H9 (cell line): ENCODE measurements at regions not wholly inside any gene's neighbourhood (a gene's known extent, or its start where the extent isn't known, plus 50 kb on each side); places are given as distances from the start of the nearest gene placed in this dataset.

Experiments used
- DNase-seq: peaks from one replicate; pipeline ENCODE4 v3.0.0-alpha.2; 2017
- H2AFZ ChIP-seq: one replicate; pipeline ENCODE4 v1.6.1; 2013; ENCODE audit warnings: mild to moderate bottlenecking, low read length, control low read depth, moderate library complexity
- H2AK5ac ChIP-seq: 2 replicates; pipeline ENCODE4 v1.6.1; 2013; ENCODE audit warnings: low read length, control low read depth, mixed read lengths; ENCODE audit not compliant: insufficient read length
- H2BK120ac ChIP-seq: one replicate; pipeline ENCODE4 v1.6.1; 2013; ENCODE audit warnings: low read depth, mild to moderate bottlenecking, low read length, control low read depth, inconsistent platforms; ENCODE audit not compliant: poor library complexity, severe bottlenecking
- H2BK12ac ChIP-seq: 2 replicates; pipeline ENCODE4 v1.6.1; 2013; ENCODE audit warnings: low read length, control low read depth, mixed read lengths, low read depth; ENCODE audit not compliant: insufficient read length
- H2BK15ac ChIP-seq: 2 replicates; pipeline ENCODE4 v1.6.1; 2013; ENCODE audit warnings: low read depth, low read length, control low read depth
- H2BK20ac ChIP-seq: one replicate; pipeline ENCODE4 v1.6.1; 2013; ENCODE audit warnings: low read depth, mild to moderate bottlenecking, low read length, control low read depth, inconsistent platforms; ENCODE audit not compliant: poor library complexity, severe bottlenecking
- H2BK5ac ChIP-seq: 2 replicates; pipeline ENCODE4 v1.6.1; 2013; ENCODE audit warnings: low read length, control low read depth, mixed read lengths; ENCODE audit not compliant: insufficient read length
- H3K14ac ChIP-seq: 2 replicates; pipeline ENCODE4 v1.6.1; 2013; ENCODE audit warnings: low read length, control low read depth; ENCODE audit not compliant: insufficient read depth
- H3K18ac ChIP-seq: 2 replicates; pipeline ENCODE4 v1.6.1; 2013; ENCODE audit warnings: low read depth, mild to moderate bottlenecking, mixed read lengths, low read length, control low read depth; ENCODE audit not compliant: insufficient read length
- H3K23ac ChIP-seq: 2 replicates; pipeline ENCODE4 v1.6.1; 2013; ENCODE audit warnings: low read length, control low read depth, mixed read lengths, low read depth; ENCODE audit not compliant: insufficient read length
- H3K23me2 ChIP-seq: 2 replicates; pipeline ENCODE4 v1.6.1; 2013; ENCODE audit warnings: low read depth, mild to moderate bottlenecking, mixed read lengths, low read length, control low read depth; ENCODE audit not compliant: insufficient read length, poor library complexity, severe bottlenecking
- H3K27ac ChIP-seq: 2 replicates; pipeline ENCODE4 v1.5.1; 2013; ENCODE audit warnings: low read length, control low read depth, mixed read lengths, low read depth; ENCODE audit not compliant: insufficient read length
- H3K27me3 ChIP-seq: 2 replicates; pipeline ENCODE4 v1.6.1; 2013; ENCODE audit warnings: low read length, control low read depth, inconsistent platforms; ENCODE audit not compliant: insufficient read depth
- H3K4ac ChIP-seq: 2 replicates; pipeline ENCODE4 v1.6.1; 2013; ENCODE audit warnings: low read depth, mild to moderate bottlenecking, control low read depth, inconsistent platforms, low read length, moderate library complexity
- H3K4me1 ChIP-seq: 2 replicates; pipeline ENCODE4 v1.6.1; 2013; ENCODE audit warnings: low read length, control low read depth, inconsistent platforms; ENCODE audit not compliant: insufficient read depth
- H3K4me2 ChIP-seq: 2 replicates; pipeline ENCODE4 v1.6.1; 2013; ENCODE audit warnings: low read length, control low read depth, mixed read lengths; ENCODE audit not compliant: insufficient read length, insufficient read depth
- H3K56ac ChIP-seq: 2 replicates; pipeline ENCODE4 v1.6.1; 2013; ENCODE audit warnings: low read depth, mild to moderate bottlenecking, mixed read lengths, low read length, control low read depth; ENCODE audit not compliant: insufficient read length
- H3K79me1 ChIP-seq: 2 replicates; pipeline ENCODE4 v1.6.1; 2013; ENCODE audit warnings: low read depth, mild to moderate bottlenecking, moderate library complexity, low read length, control low read depth, inconsistent platforms; ENCODE audit not compliant: insufficient read depth, poor library complexity, severe bottlenecking
- H3K79me2 ChIP-seq: 2 replicates; pipeline ENCODE4 v1.6.1; 2013; ENCODE audit warnings: low read length, control low read depth, inconsistent platforms; ENCODE audit not compliant: insufficient read depth
- H3K9ac ChIP-seq: 2 replicates; pipeline ENCODE4 v1.6.1; 2013; ENCODE audit warnings: low read length, control low read depth, mixed read lengths; ENCODE audit not compliant: insufficient read length; ENCODE audit errors: extremely low read depth
- H3K9me3 ChIP-seq: one replicate; pipeline ENCODE4 v1.6.1; 2013; ENCODE audit warnings: low read depth, low read length, inconsistent platforms; ENCODE audit not compliant: control insufficient read depth
- H3T11ph ChIP-seq: one replicate; pipeline ENCODE4 v1.6.1; 2013; ENCODE audit warnings: mild to moderate bottlenecking, low read length, control low read depth, inconsistent platforms
- H4K20me1 ChIP-seq: one replicate; pipeline ENCODE4 v1.6.1; 2013; ENCODE audit not compliant: control insufficient read depth, insufficient read length, insufficient read depth
- H4K5ac ChIP-seq: 2 replicates; pipeline ENCODE4 v1.6.1; 2013; ENCODE audit warnings: low read depth, mild to moderate bottlenecking, mixed read lengths, low read length, control low read depth; ENCODE audit not compliant: insufficient read length
- H4K8ac ChIP-seq: replicated peaks from 2 replicates; pipeline ENCODE4 v1.6.1; 2013; ENCODE audit warnings: low read length, control low read depth, mixed read lengths, low read depth; ENCODE audit not compliant: insufficient read length
- H4K91ac ChIP-seq: 2 replicates; pipeline ENCODE4 v1.6.1; 2013; ENCODE audit warnings: low read depth, mild to moderate bottlenecking, moderate library complexity, mixed read lengths, low read length, control low read depth; ENCODE audit not compliant: insufficient read length
- H3K27ac Mint-ChIP-seq, 3 experiments: 2 replicates in 2 of 3; 3 replicates in 1 of 3; pipeline ENCODE4 v1.8.0; 2020 to 2021; ENCODE audit warnings: mixed read lengths in 3 of 3, mild to moderate bottlenecking in 1 of 3, moderate library complexity in 1 of 3
- H3K27me3 Mint-ChIP-seq: 2 replicates; pipeline ENCODE4 v1.8.0; 2021; ENCODE audit warnings: low read depth, mild to moderate bottlenecking, moderate library complexity, mixed read lengths
- H3K36me3 Mint-ChIP-seq, 3 experiments: 2 replicates in 2 of 3; 3 replicates in 1 of 3; pipeline ENCODE4 v1.8.0; 2020 to 2021; ENCODE audit warnings: low read depth in 3 of 3, mixed read lengths in 3 of 3; ENCODE audit not compliant: insufficient read depth in 1 of 3
- H3K4me1 Mint-ChIP-seq, 2 experiments: 2 replicates each; pipeline ENCODE4 v1.8.0; 2020; ENCODE audit warnings: mixed read lengths in 2 of 2
- H3K4me3 Mint-ChIP-seq, 2 experiments: 2 replicates in 1 of 2; 3 replicates in 1 of 2; pipeline ENCODE4 v1.8.0; 2020 to 2021; ENCODE audit warnings: mild to moderate bottlenecking in 2 of 2, mixed read lengths in 2 of 2, moderate library complexity in 1 of 2
- H3K9me3 Mint-ChIP-seq, 2 experiments: 2 replicates in 1 of 2; 3 replicates in 1 of 2; pipeline ENCODE4 v1.8.0; 2020; ENCODE audit warnings: mild to moderate bottlenecking in 2 of 2, mixed read lengths in 2 of 2, moderate library complexity in 1 of 2
- CTCF ChIP-seq: fragments of 200-600 bp; sonication (generic); conservative IDR thresholded peaks from 3 replicates; pipeline ENCODE4 v1.8.0; 2021; ENCODE audit warnings: antibody characterized with exemption, mild to moderate bottlenecking
- WGBS: extraction: QIAGEN DNeasy Blood & Tissue Kit; methylation state at CpG from one replicate; pipeline ENCODE4 v1.1.7; 2013; ENCODE audit warnings: missing lambda C conversion rate, low lambda C conversion rate, mixed read lengths; ENCODE audit not compliant: insufficient read length; ENCODE audit errors: extremely low coverage; 5-methylcytosine and 5-hydroxymethylcytosine counted together

GRCh38 chr18:22523481-22523880, 105.8 kb upstream of the CTAGE1 start:
- Histone ChIP-seq H3K14ac (no peak overlapping the region), H3K27ac (no peak overlapping the region), H3K23me2 (no peaks in the 10 kb centered on the region), H2BK12ac (no peak overlapping the region), H2BK15ac (no peak overlapping the region), H4K20me1 (no peaks in the 10 kb centered on the region), H2BK20ac (no peak overlapping the region), H2BK120ac (no peak overlapping the region), H4K8ac (no peak overlapping the region), H3K18ac (no peak overlapping the region), H2BK5ac (no peak overlapping the region), H4K5ac (no peak overlapping the region), H3K27me3 (no peaks in the 10 kb centered on the region; the same call in 1 of the 2 replicates), H3K79me1 (no peaks in the 10 kb centered on the region), H3K79me2 (no peaks in the 10 kb centered on the region), H2AFZ (no peak overlapping the region), H3K4me2 (no peak overlapping the region), H3K4me1 (peaks cover 3% of the 10 kb centered on the region; the same call in 1 of the 2 replicates), H3K23ac (no peak overlapping the region), H3K56ac (no peak overlapping the region), H3T11ph (no peak overlapping the region), H3K4ac (no peak overlapping the region), H3K9ac (no peak overlapping the region), H2AK5ac (no peak overlapping the region), H4K91ac (no peak overlapping the region), H3K9me3 (no peaks in the 10 kb centered on the region)
- DNase-seq, result no peak
- no peak overlapping the region for H3K4me3 Mint-ChIP-seq
- no peaks in the 10 kb centered on the region for H3K9me3 Mint-ChIP-seq
- H3K27me3 Mint-ChIP-seq, result peaks cover 9% of the 10 kb centered on the region
- TF ChIP-seq CTCF, result no peak
- H3K36me3 Mint-ChIP-seq, result no peaks in the 10 kb centered on the region
- no peak overlapping the region for H3K27ac Mint-ChIP-seq
- peaks cover 0 to 3% of the 10 kb centered on the region in 2 experiments; a peak in 1 of 4 replicates for H3K4me1 Mint-ChIP-seq
- WGBS, result no CpG with 5 or more reads among the region's 2 CpGs
